WTC11 (cell line): ENCODE measurements at regions not wholly inside any gene's neighbourhood (a gene's known extent, or its start where the extent isn't known, plus 50 kb on each side); places are given as distances from the start of the nearest gene placed in this dataset.
A peak's percentile ranks its signal among the peaks of the same experiment; 100 is the strongest.

Source experiments
- AR ChIP-seq: fragments of 250-450 bp; sonication (Bioruptor Pico); IDR thresholded peaks from 2 replicates; pipeline ENCODE4 v1.9.0; 2021; ENCODE audit warnings: mild to moderate bottlenecking
- ARID4B ChIP-seq: sonication (generic); formaldehyde crosslinking; IDR thresholded peaks from 2 replicates; pipeline ENCODE4 v1.8.0; 2023; ENCODE audit warnings: missing genetic modification reagents, mild to moderate bottlenecking, borderline replicate concordance
- CREB1 ChIP-seq: sonication (generic); formaldehyde crosslinking; IDR thresholded peaks from 2 replicates; pipeline ENCODE4 v1.8.0; 2023; ENCODE audit warnings: mild to moderate bottlenecking, missing genetic modification reagents
- E2F5 ChIP-seq: sonication (generic); formaldehyde crosslinking; IDR thresholded peaks from 2 replicates; pipeline ENCODE4 v1.8.1; 2022; ENCODE audit warnings: mild to moderate bottlenecking, moderate library complexity, missing genetic modification reagents
- ETV6 ChIP-seq: sonication (generic); formaldehyde crosslinking; IDR thresholded peaks from 2 replicates; pipeline ENCODE4 v1.8.1; 2022; ENCODE audit warnings: mild to moderate bottlenecking, missing genetic modification reagents
- FOXP1 ChIP-seq: sonication (generic); formaldehyde crosslinking; IDR thresholded peaks from 2 replicates; pipeline ENCODE4 v1.8.0; 2022; ENCODE audit warnings: missing genetic modification reagents, mild to moderate bottlenecking, moderate library complexity, borderline replicate concordance
- FOXP4 ChIP-seq: sonication (generic); formaldehyde crosslinking; IDR thresholded peaks from 2 replicates; pipeline ENCODE4 v1.8.0; 2022; ENCODE audit warnings: mild to moderate bottlenecking, missing genetic modification reagents
- GABPB1 ChIP-seq: sonication (generic); formaldehyde crosslinking; IDR thresholded peaks from 2 replicates; pipeline ENCODE4 v1.8.1; 2023; ENCODE audit warnings: mild to moderate bottlenecking, missing genetic modification reagents
- IRF1 ChIP-seq: sonication (generic); formaldehyde crosslinking; IDR thresholded peaks from 2 replicates; pipeline ENCODE4 v1.8.0; 2023; ENCODE audit warnings: missing genetic modification reagents
- IRF2 ChIP-seq: sonication (generic); formaldehyde crosslinking; IDR thresholded peaks from 2 replicates; pipeline ENCODE4 v1.8.0; 2022; ENCODE audit warnings: low read depth, missing genetic modification reagents, borderline replicate concordance
- JAZF1 ChIP-seq: fragments of 250-450 bp; sonication (Bioruptor Pico); IDR thresholded peaks from 2 replicates; pipeline ENCODE4 v1.9.0; 2021; ENCODE audit warnings: moderate library complexity, mild to moderate bottlenecking, inconsistent platforms
- MAX ChIP-seq: sonication (generic); formaldehyde crosslinking; IDR thresholded peaks from 2 replicates; pipeline ENCODE4 v1.8.0; 2022; ENCODE audit warnings: mild to moderate bottlenecking, missing genetic modification reagents
- STAT6 ChIP-seq: sonication (generic); formaldehyde crosslinking; conservative IDR thresholded peaks from 2 replicates; pipeline ENCODE4 v1.8.1; 2023; ENCODE audit warnings: mild to moderate bottlenecking, low read depth, missing genetic modification reagents, moderate library complexity
- TEAD1 ChIP-seq: sonication (generic); formaldehyde crosslinking; IDR thresholded peaks from 2 replicates; pipeline ENCODE4 v1.8.0; 2022; ENCODE audit warnings: mild to moderate bottlenecking, missing genetic modification reagents
- USF1 ChIP-seq: sonication (generic); formaldehyde crosslinking; IDR thresholded peaks from 2 replicates; pipeline ENCODE4 v1.8.0; 2022; ENCODE audit warnings: mild to moderate bottlenecking, missing genetic modification reagents
- USF2 ChIP-seq: sonication (generic); formaldehyde crosslinking; IDR thresholded peaks from 2 replicates; pipeline ENCODE4 v1.8.1; 2023; ENCODE audit warnings: mild to moderate bottlenecking, missing genetic modification reagents, moderate library complexity
- ZNF219 ChIP-seq: sonication (generic); formaldehyde crosslinking; IDR thresholded peaks from 2 replicates; pipeline ENCODE4 v1.8.0; 2023; ENCODE audit warnings: missing genetic modification reagents, mild to moderate bottlenecking, borderline replicate concordance
- ZNF416 ChIP-seq: fragments of 250-450 bp; sonication (Bioruptor Pico); IDR thresholded peaks from 2 replicates; pipeline ENCODE4 v1.9.0; 2021; ENCODE audit warnings: mild to moderate bottlenecking, inconsistent platforms

- TF ChIP-seq STAT6 (CRISPR knock-in tag): no peak
- TF ChIP-seq FOXP4: peak; percentile 57; the same call in 1 of the 2 replicates
- peak; percentile 26; the same call in 1 of the 2 replicates for TF ChIP-seq USF1
- peak; percentile 2; the same call in 1 of the 2 replicates for TF ChIP-seq USF2 (CRISPR knock-in tag)
- no peak for TF ChIP-seq ZNF219 (CRISPR knock-in tag)
- no peak for TF ChIP-seq IRF2 (CRISPR knock-in tag)
- TF ChIP-seq ARID4B: no peak
- TF ChIP-seq IRF1: peak; percentile 46; the same call in 1 of the 2 replicates
- peak; percentile 65; the same call in 1 of the 2 replicates for TF ChIP-seq TEAD1 (CRISPR knock-in tag)
- no peak for TF ChIP-seq AR (CRISPR knock-in tag)
- TF ChIP-seq FOXP1 (CRISPR knock-in tag): peak; percentile 63; the same call in 1 of the 2 replicates
- TF ChIP-seq JAZF1 (CRISPR knock-in tag): no peak
- peak; percentile 92 for TF ChIP-seq MAX (CRISPR knock-in tag)
- TF ChIP-seq GABPB1: 0 out of 2 replicates have a peak, but pooled peaks have one; percentile 22
- TF ChIP-seq CREB1 (CRISPR knock-in tag): no peak
- no peak for TF ChIP-seq ZNF416
- TF ChIP-seq ETV6 (CRISPR knock-in tag): peak; percentile 50; the same call in 1 of the 2 replicates
- 0 out of 2 replicates have a peak, but pooled peaks have one; percentile 63 for TF ChIP-seq E2F5
These were observed 68.5 kb upstream of the EEPD1 start (continued) for GRCh38 chr7:36084485-36085091.
